ENCODE measurements at regions not wholly inside any gene's neighbourhood (a gene's known extent, or its start where the extent isn't known, plus 50 kb on each side); places are given as distances from the start of the nearest gene placed in this dataset.

- H3K27me3 ChIP-seq = no peaks in the 10 kb centered on the region
- H3K4me1 ChIP-seq = no peaks in the 10 kb centered on the region
- intact Hi-C loops (cut with DNase I; ENCODE audit: low total_unique reads) = no loop called here
- H3K4me3 ChIP-seq = no peak overlapping the region
- no peaks in the 10 kb centered on the region for H3K36me3 ChIP-seq
- TF ChIP-seq POLR2A (IDR thresholded peaks at IDR 0.05) = no peak
- no peak for TF ChIP-seq CTCF (IDR thresholded peaks at IDR 0.05)
- no peaks in the 10 kb centered on the region for H3K9me3 ChIP-seq
- H3K27ac ChIP-seq = no peak overlapping the region
- no peak for DNase-seq
These were observed 104.3 kb upstream of the ST6GAL2 start for GRCh38 chr2:106990297-106990696.

GRCh38 chr2:106991866-106992265 is 105.9 kb upstream of the ST6GAL2 start:
- H3K36me3 ChIP-seq = no peaks in the 10 kb centered on the region
- H3K9me3 ChIP-seq = no peaks in the 10 kb centered on the region
- DNase-seq = no peak
- H3K4me3 ChIP-seq = no peak overlapping the region
- no peak overlapping the region for H3K27ac ChIP-seq
- peaks cover 0 to 9% of the 10 kb centered on the region in 2 donors for H3K4me1 ChIP-seq
- TF ChIP-seq CTCF (IDR thresholded peaks at IDR 0.05) (no peak), POLR2A (IDR thresholded peaks at IDR 0.05) (no peak)
- no peaks in the 10 kb centered on the region for H3K27me3 ChIP-seq
- intact Hi-C loops (cut with DNase I; ENCODE audit: low total_unique reads) = no loop called here

- intact Hi-C loops (cut with DNase I; ENCODE audit: low total_unique reads) = no loop called here
- no peak overlapping the region for H3K27ac ChIP-seq
- no peaks in the 10 kb centered on the region for H3K27me3 ChIP-seq
- TF ChIP-seq POLR2A (IDR thresholded peaks at IDR 0.05) (no peak), CTCF (IDR thresholded peaks at IDR 0.05) (no peak)
- no peaks in the 10 kb centered on the region for H3K9me3 ChIP-seq
- no peak for DNase-seq
- H3K4me3 ChIP-seq = no peak overlapping the region
- peaks cover 0 to 9% of the 10 kb centered on the region in 2 donors for H3K4me1 ChIP-seq
- no peaks in the 10 kb centered on the region for H3K36me3 ChIP-seq
These were observed 109.6 kb upstream of the ST6GAL2 start for GRCh38 chr2:106995556-106995955.

GRCh38 chr2:106996171-106996769 is 110.3 kb upstream of the ST6GAL2 start:
- Histone ChIP-seq H3K9me3 (no peaks in the 10 kb centered on the region), H3K27ac (no peak overlapping the region), H3K27me3 (no peaks in the 10 kb centered on the region), H3K4me3 (no peak overlapping the region), H3K36me3 (no peaks in the 10 kb centered on the region), H3K4me1 (peaks cover 0 to 9% of the 10 kb centered on the region in 2 donors)
- intact Hi-C loops (cut with DNase I; ENCODE audit: low total_unique reads) = no loop called here
- TF ChIP-seq CTCF (IDR thresholded peaks at IDR 0.05) = no peak
- TF ChIP-seq POLR2A (IDR thresholded peaks at IDR 0.05) = no peak
- DNase-seq = no peak

- no peak for TF ChIP-seq POLR2A (IDR thresholded peaks at IDR 0.05)
- no peak for TF ChIP-seq CTCF (IDR thresholded peaks at IDR 0.05)
- intact Hi-C loops (cut with DNase I; ENCODE audit: low total_unique reads) = no loop called here
- no peak for DNase-seq
- peaks cover 0 to 9% of the 10 kb centered on the region in 2 donors for H3K4me1 ChIP-seq
- no peak overlapping the region for H3K27ac ChIP-seq
- no peaks in the 10 kb centered on the region for H3K9me3 ChIP-seq
- no peak overlapping the region for H3K4me3 ChIP-seq
- no peaks in the 10 kb centered on the region for H3K36me3 ChIP-seq
- no peaks in the 10 kb centered on the region for H3K27me3 ChIP-seq
These were observed 111.2 kb upstream of the ST6GAL2 start for GRCh38 chr2:106997204-106997603.

Measured in uterus (tissue), 3 donors.